ENCODE measurements at regions not wholly inside any gene's neighbourhood (a gene's known extent, or its start where the extent isn't known, plus 50 kb on each side); places are given as distances from the start of the nearest gene placed in this dataset.
A peak's percentile ranks its signal among the peaks of the same experiment; 100 is the strongest.
"Not testable (repeated sequence)": the region's sequence is repeated elsewhere in the genome, so short reads cannot be mapped to it uniquely, and the experiment has no call there.

DNA sequence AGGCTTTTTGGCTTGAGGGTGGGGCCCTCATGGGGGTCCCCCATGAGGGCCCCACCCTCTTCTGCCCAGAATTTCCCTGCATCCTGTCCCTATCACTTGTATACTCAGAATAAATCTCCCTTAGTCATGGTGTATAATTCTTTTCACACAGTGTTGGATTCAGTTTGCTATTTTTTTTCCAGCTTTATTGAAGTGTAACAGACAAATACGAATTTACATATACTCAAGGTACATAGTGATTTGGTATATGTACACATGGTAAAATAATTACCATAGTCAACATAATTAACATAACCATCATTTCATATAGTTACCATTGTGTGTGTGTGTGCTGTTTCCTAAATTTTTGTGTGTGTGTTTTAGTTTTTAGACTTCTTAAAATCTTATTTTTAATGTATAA lies 289.4 kb downstream of the CNTNAP3B start:
- H3K9me3 ChIP-seq (ENCODE audit: control insufficient read depth, low read length); intact Hi-C loops (cut with DNase I); ATAC-seq; H3K4me1 ChIP-seq (ENCODE audit: control insufficient read depth, insufficient read depth, low read length); H3K27ac ChIP-seq (ENCODE audit: low read length); H3K4me3 ChIP-seq (ENCODE audit: low read length); H3K27me3 ChIP-seq (ENCODE audit: control insufficient read depth, insufficient read depth); DNase-seq: not testable (repeated sequence)
- no CpG with 5 or more reads among the region's 1 CpG for WGBS

DNA sequence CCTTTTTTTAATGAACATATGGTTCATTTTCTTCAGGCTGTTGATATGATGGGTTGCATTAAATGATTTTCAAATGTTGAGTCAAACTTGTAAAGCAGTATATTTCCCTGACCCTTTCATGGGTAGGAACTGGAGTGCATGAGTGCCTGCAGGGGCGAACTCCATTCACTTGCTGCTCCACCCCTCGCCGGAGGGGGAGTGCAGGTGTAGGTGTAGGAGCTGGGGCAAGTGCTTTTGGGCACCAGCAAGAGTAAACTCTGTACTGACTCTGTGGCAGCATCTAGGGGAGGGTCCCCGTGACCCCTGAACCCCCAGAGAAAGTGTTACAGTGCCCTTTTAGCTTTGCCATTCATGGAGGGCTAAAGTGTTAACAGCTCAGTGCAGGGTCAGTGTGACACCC lies 290.3 kb downstream of the CNTNAP3B start:
- H3K4me3 ChIP-seq (ENCODE audit: low read length); ATAC-seq; H3K27ac ChIP-seq (ENCODE audit: low read length); intact Hi-C loops (cut with DNase I); H3K27me3 ChIP-seq (ENCODE audit: control insufficient read depth, insufficient read depth); H3K9me3 ChIP-seq (ENCODE audit: control insufficient read depth, low read length); H3K4me1 ChIP-seq (ENCODE audit: control insufficient read depth, insufficient read depth, low read length); DNase-seq: not testable (repeated sequence)
- WGBS: no CpG with 5 or more reads among the region's 4 CpGs

GRCh38 chr9:41838562-41838851 lies 290.7 kb downstream of the CNTNAP3B start:
- H3K4me3 ChIP-seq (ENCODE audit: low read length); ATAC-seq; H3K27ac ChIP-seq (ENCODE audit: low read length); H3K9me3 ChIP-seq (ENCODE audit: control insufficient read depth, low read length); H3K4me1 ChIP-seq (ENCODE audit: control insufficient read depth, insufficient read depth, low read length); H3K27me3 ChIP-seq (ENCODE audit: control insufficient read depth, insufficient read depth); DNase-seq; intact Hi-C loops (cut with DNase I): not testable (repeated sequence)
- whole genome bisulfite sequencing: no CpG with 5 or more reads among the region's 1 CpG

DNA sequence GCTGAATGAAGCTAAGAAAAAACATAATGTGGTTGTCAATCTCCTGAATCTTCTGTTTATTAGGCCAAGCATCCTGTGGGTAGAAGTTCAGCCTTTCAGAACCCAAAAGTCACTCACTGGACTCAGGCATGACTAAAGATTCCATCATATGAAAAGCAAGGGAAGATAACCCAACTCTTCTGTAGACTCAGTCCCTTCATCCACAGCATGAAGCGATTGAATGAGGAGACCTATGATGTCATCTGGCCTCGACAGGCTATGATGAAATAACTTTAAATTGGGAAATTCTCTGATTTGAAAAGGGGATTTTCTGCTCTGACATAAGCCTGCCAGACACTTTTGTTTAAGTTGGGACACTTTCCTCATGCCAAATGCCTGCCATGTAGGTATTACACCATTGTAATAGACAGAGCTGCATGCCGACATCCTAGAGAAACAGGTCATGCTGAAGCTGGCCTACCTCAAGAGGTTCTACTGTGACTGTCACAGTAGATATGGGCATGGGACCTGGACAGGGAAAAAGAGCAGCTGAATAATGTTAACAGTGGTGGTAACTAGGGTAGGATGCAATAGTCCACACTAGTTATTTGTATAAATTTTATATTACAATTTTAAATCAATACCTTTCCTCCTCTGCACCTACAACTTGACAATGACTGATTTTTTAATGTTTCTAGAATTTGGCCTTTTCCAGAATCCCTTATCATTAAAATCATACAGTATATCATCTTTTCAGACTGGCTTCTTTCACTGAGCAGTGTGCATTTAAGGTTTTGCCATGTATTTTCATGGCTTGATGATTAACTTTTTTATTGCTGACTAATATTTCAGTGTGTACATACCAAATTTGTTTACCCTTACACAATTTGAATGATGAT lies 291.3 kb downstream of the CNTNAP3B start:
- WGBS: no CpG with 5 or more reads among the region's 3 CpGs
- H3K4me1 ChIP-seq (ENCODE audit: control insufficient read depth, insufficient read depth, low read length); ATAC-seq; H3K27ac ChIP-seq (ENCODE audit: low read length); DNase-seq; H3K4me3 ChIP-seq (ENCODE audit: low read length); intact Hi-C loops (cut with DNase I); H3K9me3 ChIP-seq (ENCODE audit: control insufficient read depth, low read length); H3K27me3 ChIP-seq (ENCODE audit: control insufficient read depth, insufficient read depth): not testable (repeated sequence)

GRCh38 chr9:41833108-41833507 lies 296.1 kb downstream of the CNTNAP3B start:
- intact Hi-C loops (cut with DNase I); H3K4me1 ChIP-seq (ENCODE audit: control insufficient read depth, insufficient read depth, low read length); H3K9me3 ChIP-seq (ENCODE audit: control insufficient read depth, low read length); H3K27me3 ChIP-seq (ENCODE audit: control insufficient read depth, insufficient read depth); H3K4me3 ChIP-seq (ENCODE audit: low read length); DNase-seq; H3K27ac ChIP-seq (ENCODE audit: low read length): not testable (repeated sequence)
- WGBS: no CpG with 5 or more reads among the region's 4 CpGs
- ATAC-seq: peak in 1 of 2 donors; percentile 55

DNA sequence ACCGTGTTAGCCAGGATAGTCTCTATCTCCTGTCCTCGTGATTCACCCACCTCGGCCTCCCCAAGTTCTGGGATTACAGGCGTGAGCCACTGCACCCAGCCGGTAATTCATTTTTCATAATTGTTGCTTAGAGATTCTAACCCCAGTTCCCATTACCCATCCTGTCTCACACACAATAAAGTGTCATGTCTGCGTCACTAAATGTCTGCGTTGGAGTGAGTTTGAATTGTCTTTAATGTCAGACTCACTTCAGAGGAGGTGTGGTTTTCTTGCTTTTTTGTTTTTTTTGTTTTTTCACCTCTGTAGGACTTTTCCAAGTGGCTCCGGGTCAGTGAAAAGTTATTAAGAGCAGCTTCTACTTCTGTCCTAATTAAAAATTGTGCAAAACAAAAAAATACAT lies 304.5 kb downstream of the CNTNAP3B start:
- H3K4me3 ChIP-seq (ENCODE audit: low read length); H3K4me1 ChIP-seq (ENCODE audit: control insufficient read depth, insufficient read depth, low read length); intact Hi-C loops (cut with DNase I); H3K27me3 ChIP-seq (ENCODE audit: control insufficient read depth, insufficient read depth); ATAC-seq; H3K9me3 ChIP-seq (ENCODE audit: control insufficient read depth, low read length); H3K27ac ChIP-seq (ENCODE audit: low read length); DNase-seq: not testable (repeated sequence)
- WGBS: no CpG with 5 or more reads among the region's 8 CpGs

DNA sequence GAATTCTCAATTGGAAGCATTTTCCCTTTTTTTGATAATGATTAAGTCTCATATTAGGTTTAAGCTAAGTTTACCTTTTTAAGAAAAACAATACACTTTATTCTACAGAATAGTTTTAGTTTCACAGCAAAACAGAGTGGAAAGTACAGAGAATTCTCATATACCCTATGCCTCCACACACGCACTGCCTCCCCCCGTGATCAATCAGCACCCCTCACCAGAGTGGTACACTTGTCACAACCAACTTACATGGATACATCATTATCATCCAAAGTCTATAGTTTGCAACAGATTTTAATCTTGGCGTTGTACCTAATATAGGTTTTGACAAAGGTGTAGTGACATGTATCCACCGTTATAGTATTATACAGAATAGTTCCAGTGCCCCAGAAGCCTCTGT lies 326.5 kb downstream of the CNTNAP3B start:
- WGBS: 82% methylated on average over 4 of the region's 4 CpGs
- H3K9me3 ChIP-seq (ENCODE audit: control insufficient read depth, low read length); intact Hi-C loops (cut with DNase I); H3K27me3 ChIP-seq (ENCODE audit: control insufficient read depth, insufficient read depth); H3K27ac ChIP-seq (ENCODE audit: low read length); ATAC-seq; H3K4me1 ChIP-seq (ENCODE audit: control insufficient read depth, insufficient read depth, low read length); H3K4me3 ChIP-seq (ENCODE audit: low read length): not testable (repeated sequence)
- DNase-seq: peak in 1 of 3 donors; percentile 10

- ATAC-seq; DNase-seq; H3K9me3 ChIP-seq (ENCODE audit: control insufficient read depth, low read length); H3K27ac ChIP-seq (ENCODE audit: low read length); intact Hi-C loops (cut with DNase I); H3K4me3 ChIP-seq (ENCODE audit: low read length); H3K4me1 ChIP-seq (ENCODE audit: control insufficient read depth, insufficient read depth, low read length); H3K27me3 ChIP-seq (ENCODE audit: control insufficient read depth, insufficient read depth): not testable (repeated sequence)
- 56% methylated on average over 4 of the region's 4 CpGs for WGBS
These were observed 330.5 kb downstream of the CNTNAP3B start for GRCh38 chr9:41798684-41799083.

DNA sequence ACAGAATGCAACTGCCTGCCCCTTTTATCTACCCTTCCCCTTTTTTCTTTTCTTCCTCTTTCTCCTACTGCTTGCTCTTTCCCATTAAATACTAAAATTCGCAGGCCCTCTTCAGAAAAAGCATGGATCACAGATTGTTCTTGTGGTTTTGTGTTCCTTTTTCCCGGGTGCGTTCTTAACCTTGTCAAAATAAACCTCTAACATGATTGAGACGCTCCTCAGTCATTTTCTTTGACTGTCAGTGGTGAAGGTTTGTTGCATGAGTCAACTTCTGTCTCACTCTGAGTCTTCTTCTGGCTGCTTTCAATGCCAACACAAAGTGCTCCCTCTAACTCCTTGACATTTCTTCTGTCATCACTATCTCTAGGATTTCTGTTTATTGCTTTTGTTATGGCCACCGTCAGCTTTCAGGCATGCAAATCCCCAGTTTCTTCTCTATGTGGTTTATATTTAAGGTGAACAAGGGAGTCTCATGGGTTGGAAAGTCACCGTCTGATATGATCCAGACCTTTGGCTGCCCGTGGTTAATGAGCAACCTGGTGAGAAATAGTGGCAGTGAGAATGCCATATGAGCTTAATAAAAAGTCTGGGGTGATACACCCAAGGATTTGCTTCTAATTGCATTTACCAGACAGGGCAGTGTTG lies 338.4 kb downstream of the CNTNAP3B start:
- H3K27me3 ChIP-seq (ENCODE audit: control insufficient read depth, insufficient read depth); H3K4me3 ChIP-seq (ENCODE audit: low read length); H3K27ac ChIP-seq (ENCODE audit: low read length); H3K4me1 ChIP-seq (ENCODE audit: control insufficient read depth, insufficient read depth, low read length); H3K9me3 ChIP-seq (ENCODE audit: control insufficient read depth, low read length); intact Hi-C loops (cut with DNase I); DNase-seq: not testable (repeated sequence)
- ATAC-seq: peak in 1 of 2 donors; percentile 53
- 66% methylated on average over 6 of the region's 7 CpGs for WGBS

- H3K27me3 ChIP-seq (ENCODE audit: control insufficient read depth, insufficient read depth); H3K27ac ChIP-seq (ENCODE audit: low read length); H3K4me1 ChIP-seq (ENCODE audit: control insufficient read depth, insufficient read depth, low read length); H3K4me3 ChIP-seq (ENCODE audit: low read length); intact Hi-C loops (cut with DNase I); H3K9me3 ChIP-seq (ENCODE audit: control insufficient read depth, low read length): not testable (repeated sequence)
- DNase-seq (peak in 2 of 3 donors; percentile 24 to 67), ATAC-seq (peak in 1 of 2 donors; percentile 72)
- WGBS: 72% methylated on average over 5 of the region's 5 CpGs
These were observed 339.2 kb downstream of the CNTNAP3B start for GRCh38 chr9:41790007-41790406.

GRCh38 chr9:41789387-41789786 lies 339.8 kb downstream of the CNTNAP3B start:
- H3K9me3 ChIP-seq (ENCODE audit: control insufficient read depth, low read length); H3K27ac ChIP-seq (ENCODE audit: low read length); H3K4me1 ChIP-seq (ENCODE audit: control insufficient read depth, insufficient read depth, low read length); intact Hi-C loops (cut with DNase I); ATAC-seq; H3K4me3 ChIP-seq (ENCODE audit: low read length); DNase-seq; H3K27me3 ChIP-seq (ENCODE audit: control insufficient read depth, insufficient read depth): not testable (repeated sequence)
- 83% methylated on average over 4 of the region's 4 CpGs for WGBS

Data from right cardiac atrium (tissue), 5 donors.